HEK293 (cell line): ENCODE measurements at regions not wholly inside any gene's neighbourhood (a gene's known extent, or its start where the extent isn't known, plus 50 kb on each side); places are given as distances from the start of the nearest gene placed in this dataset.
"Not testable (repeated sequence)": the region's sequence is repeated elsewhere in the genome, so short reads cannot be mapped to it uniquely, and the experiment has no call there.

ENCODE experiments used
- CTCF ChIA-PET: fragments of 350-600 bp; formaldehyde crosslinking; extraction: SDS; loops from one replicate; lab custom pipeline; 2021; ENCODE audit warnings: antibody characterized with exemption; lab: Yijun Ruan, JAX
- POLR2A ChIA-PET: fragments of 300-600 bp; formaldehyde crosslinking; extraction: SDS; loops from one replicate; lab custom pipeline; 2020; ENCODE audit warnings: antibody characterized with exemption, inconsistent platforms; lab: Yijun Ruan, JAX
- H3K27ac ChIP-seq: fragments of 200-500 bp; sonication (Bioruptor generic); 2 replicates; pipeline ENCODE4 v1.5.1; 2014; ENCODE audit warnings: low read depth, low read length, control low read depth, inconsistent platforms; ENCODE audit errors: extremely low read depth
- H3K36me3 ChIP-seq, 2 experiments: fragments of 200-500 bp in 1 of 2; sonication (Bioruptor generic) in 1 of 2; 1 replicate in 1 of 2; 2 replicates in 1 of 2; pipeline ENCODE4 v1.5.1; 2014 to 2017; ENCODE audit warnings: inconsistent platforms in 2 of 2, low read length in 2 of 2; ENCODE audit not compliant: control insufficient read depth in 2 of 2, insufficient read depth in 1 of 2
- H3K4me1 ChIP-seq: fragments of 200-500 bp; sonication (Bioruptor generic); 2 replicates; pipeline ENCODE4 v1.5.1; 2014; ENCODE audit warnings: mild to moderate bottlenecking, low read length, inconsistent platforms; ENCODE audit not compliant: control insufficient read depth, insufficient read depth
- H3K4me3 ChIP-seq: 2 replicates; pipeline ENCODE4 v1.5.1; 2011; ENCODE audit warnings: low read depth, mild to moderate bottlenecking, control low read depth, low read length, moderate library complexity
- H3K9me3 ChIP-seq: fragments of 200-500 bp; sonication (Bioruptor generic); 2 replicates; pipeline ENCODE4 v1.5.1; 2014; ENCODE audit warnings: low read depth, low read length, inconsistent platforms; ENCODE audit not compliant: control insufficient read depth, insufficient read depth
- ATF2 ChIP-seq: fragments of 450-650 bp; formaldehyde crosslinking; IDR thresholded peaks from 2 replicates; pipeline ENCODE4 v1.5.1; 2016; ENCODE audit warnings: missing biosample characterization, missing genetic modification characterization, low read depth
- GLIS1 ChIP-seq: fragments of 450-650 bp; formaldehyde crosslinking; IDR thresholded peaks from 2 replicates; pipeline ENCODE4 v1.5.1; 2016; ENCODE audit warnings: missing biosample characterization, missing genetic modification characterization
- IKZF3 ChIP-seq: fragments of 450-650 bp; IDR thresholded peaks from 2 replicates; pipeline ENCODE4 v1.5.0; 2018; ENCODE audit warnings: missing biosample characterization, mild to moderate bottlenecking, missing genetic modification characterization, moderate library complexity
- KLF1 ChIP-seq: fragments of 450-650 bp; formaldehyde crosslinking; IDR thresholded peaks from 2 replicates; pipeline ENCODE4 v1.5.1; 2016; ENCODE audit warnings: missing biosample characterization, missing genetic modification characterization
- KLF16 ChIP-seq: fragments of 450-650 bp; formaldehyde crosslinking; IDR thresholded peaks from 2 replicates; pipeline ENCODE4 v1.5.1; 2017; ENCODE audit warnings: missing biosample characterization, missing genetic modification characterization
- RBAK ChIP-seq: fragments of 450-650 bp; formaldehyde crosslinking; IDR thresholded peaks from 2 replicates; pipeline ENCODE4 v1.5.1; 2016; ENCODE audit warnings: missing biosample characterization, missing genetic modification characterization
- SALL2 ChIP-seq: fragments of 450-650 bp; formaldehyde crosslinking; IDR thresholded peaks from 2 replicates; pipeline ENCODE4 v1.5.0; 2017; ENCODE audit warnings: missing biosample characterization, mild to moderate bottlenecking, missing genetic modification characterization, borderline replicate concordance
- YY2 ChIP-seq: fragments of 450-650 bp; formaldehyde crosslinking; IDR thresholded peaks from 2 replicates; pipeline ENCODE4 v1.5.1; 2016; ENCODE audit warnings: missing biosample characterization, missing genetic modification characterization
- ZBTB1 ChIP-seq: fragments of 450-650 bp; formaldehyde crosslinking; IDR thresholded peaks from 2 replicates; pipeline ENCODE4 v1.5.1; 2016; ENCODE audit warnings: missing biosample characterization, missing genetic modification characterization
- ZBTB10 ChIP-seq: fragments of 450-650 bp; formaldehyde crosslinking; IDR thresholded peaks from 2 replicates; pipeline ENCODE4 v1.5.1; 2016; ENCODE audit warnings: missing biosample characterization, missing genetic modification characterization
- ZBTB17 ChIP-seq: fragments of 450-650 bp; formaldehyde crosslinking; IDR thresholded peaks from 2 replicates; pipeline ENCODE4 v1.5.1; 2016; ENCODE audit warnings: missing biosample characterization, missing genetic modification characterization
- ZFP3 ChIP-seq: fragments of 450-650 bp; formaldehyde crosslinking; IDR thresholded peaks from 2 replicates; pipeline ENCODE4 v1.5.1; 2016; ENCODE audit warnings: low read depth, missing biosample characterization, missing genetic modification characterization
- ZNF2 ChIP-seq: fragments of 450-650 bp; formaldehyde crosslinking; IDR thresholded peaks from 2 replicates; pipeline ENCODE4 v1.5.1; 2016; ENCODE audit warnings: missing biosample characterization, missing genetic modification characterization
- ZNF202 ChIP-seq: fragments of 450-650 bp; formaldehyde crosslinking; IDR thresholded peaks from 2 replicates; pipeline ENCODE4 v1.5.1; 2016; ENCODE audit warnings: missing biosample characterization, missing genetic modification characterization, borderline replicate concordance
- ZNF274 ChIP-seq, 2 experiments: fragments of 200-500 bp in 1 of 2; fragments of 450-650 bp in 1 of 2; sonication (Bioruptor generic) in 1 of 2; formaldehyde crosslinking in 1 of 2; IDR thresholded peaks; 2 replicates each; pipeline versions ENCODE4 v1.5.1 to v1.6.1; 2014 to 2016; ENCODE audit warnings: borderline replicate concordance in 1 of 2, inconsistent platforms in 1 of 2, low read length in 1 of 2, missing biosample characterization in 1 of 2, missing genetic modification characterization in 1 of 2
- ZNF302 ChIP-seq: fragments of 450-650 bp; formaldehyde crosslinking; IDR thresholded peaks from 2 replicates; pipeline ENCODE4 v1.5.1; 2016; ENCODE audit warnings: missing biosample characterization, missing genetic modification characterization, low read depth
- ZNF366 ChIP-seq: fragments of 450-650 bp; formaldehyde crosslinking; conservative IDR thresholded peaks from 2 replicates; pipeline ENCODE4 v1.5.1; 2016; ENCODE audit warnings: missing biosample characterization, missing genetic modification characterization
- ZNF473 ChIP-seq: fragments of 450-650 bp; formaldehyde crosslinking; IDR thresholded peaks from 2 replicates; pipeline ENCODE4 v1.5.1; 2017; ENCODE audit warnings: missing biosample characterization, missing genetic modification characterization
- ZNF529 ChIP-seq: fragments of 450-650 bp; formaldehyde crosslinking; IDR thresholded peaks from 2 replicates; pipeline ENCODE4 v1.5.1; 2017; ENCODE audit warnings: missing genetic modification characterization, missing biosample characterization; ENCODE audit not compliant: insufficient replicate concordance
- ZNF624 ChIP-seq: fragments of 450-650 bp; formaldehyde crosslinking; IDR thresholded peaks from 2 replicates; pipeline ENCODE4 v1.5.1; 2017; ENCODE audit warnings: missing biosample characterization, missing genetic modification characterization
- ZNF626 ChIP-seq: fragments of 450-650 bp; sonication (Bioruptor Pico); formaldehyde crosslinking; IDR thresholded peaks from 2 replicates; pipeline ENCODE4 v1.5.1; 2018; ENCODE audit warnings: missing biosample characterization, missing genetic modification characterization, inconsistent platforms
- ZNF629 ChIP-seq: fragments of 450-650 bp; formaldehyde crosslinking; IDR thresholded peaks from 2 replicates; pipeline ENCODE4 v1.5.1; 2017; ENCODE audit warnings: missing biosample characterization, missing genetic modification characterization
- ZNF664 ChIP-seq: fragments of 450-650 bp; formaldehyde crosslinking; IDR thresholded peaks from 2 replicates; pipeline ENCODE4 v1.5.1; 2016; ENCODE audit warnings: missing biosample characterization, missing genetic modification characterization
- ZNF768 ChIP-seq: fragments of 450-650 bp; formaldehyde crosslinking; IDR thresholded peaks from 2 replicates; pipeline ENCODE4 v1.5.1; 2018; ENCODE audit warnings: missing biosample characterization, mild to moderate bottlenecking, missing genetic modification characterization
- ZSCAN30 ChIP-seq: fragments of 450-650 bp; IDR thresholded peaks from 2 replicates; pipeline ENCODE4 v1.5.1; 2018; ENCODE audit warnings: missing biosample characterization, mild to moderate bottlenecking, missing genetic modification characterization, moderate library complexity
- TF ChIP-seq, protein P1 (sequence below): fragments of 450-650 bp; formaldehyde crosslinking; IDR thresholded peaks from 2 replicates; pipeline ENCODE4 v1.5.1; 2016; ENCODE audit warnings: missing biosample characterization, missing genetic modification characterization, low read depth
- TF ChIP-seq, protein P2 (sequence below): fragments of 450-650 bp; formaldehyde crosslinking; IDR thresholded peaks from 2 replicates; pipeline ENCODE4 v1.5.1; 2016; ENCODE audit warnings: missing biosample characterization, missing genetic modification characterization

DNA sequence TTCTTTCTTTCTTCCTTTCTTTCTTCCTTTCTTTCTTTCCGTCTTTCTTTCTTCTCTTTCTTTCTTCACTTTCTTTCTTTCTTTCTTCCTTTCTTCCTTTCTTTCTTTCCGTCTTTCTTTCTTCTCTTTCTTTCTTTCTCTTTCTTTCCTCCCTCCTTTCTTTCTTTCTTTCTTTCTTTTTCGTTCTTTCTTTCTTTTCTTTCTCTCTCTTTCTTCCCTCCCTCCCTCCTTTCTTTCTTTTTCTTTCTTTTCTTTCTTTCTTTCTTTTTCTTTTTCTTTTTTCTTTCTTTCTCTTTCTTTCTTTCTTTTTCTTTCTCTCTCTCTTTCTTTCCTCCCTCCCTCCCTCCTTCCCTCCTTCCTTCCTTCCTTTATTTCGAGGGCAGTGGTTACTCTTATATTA lies 667.3 kb upstream of the PRMT6 start:
- H3K4me1 ChIP-seq, H3K4me3 ChIP-seq, POLR2A ChIA-PET, H3K27ac ChIP-seq, H3K36me3 ChIP-seq, CTCF ChIA-PET, H3K9me3 ChIP-seq: not testable (repeated sequence)
- TF ChIP-seq ZNF366 (tag by site-specific recombination) = peak; percentile 74

GRCh38 chr1:106393046-106393445 lies 663.4 kb upstream of the PRMT6 start:
- POLR2A ChIA-PET = no interaction called here
- H3K4me3 ChIP-seq = no peak overlapping the region
- CTCF ChIA-PET = no interaction called here
- no peaks in the 10 kb centered on the region for H3K4me1 ChIP-seq
- no peaks in the 10 kb centered on the region for H3K9me3 ChIP-seq
- no peak overlapping the region for H3K27ac ChIP-seq
- TF ChIP-seq ZNF629 (tag by site-specific recombination) (no peak), ZNF274 (IDR thresholded peaks at IDR 0.05; ENCODE audit: low read length) (no peak), ZNF274 (tag by site-specific recombination; IDR thresholded peaks at IDR 0.05; ENCODE audit: borderline replicate concordance) (no peak), KLF1 (tag by site-specific recombination) (no peak), GLIS1 (no peak), ZNF473 (tag by site-specific recombination) (no peak), YY2 (tag by site-specific recombination) (no peak), KLF16 (no peak), ZNF529 (tag by site-specific recombination) (no peak), ATF2 (tag by site-specific recombination) (no peak), ZNF202 (tag by site-specific recombination) (no peak), ZSCAN30 (no peak), ZNF664 (tag by site-specific recombination) (no peak), ZNF768 (tag by site-specific recombination) (no peak), ZNF302 (tag by site-specific recombination) (no peak), ZNF2 (no peak)
- TF ChIP-seq, protein P1, sequence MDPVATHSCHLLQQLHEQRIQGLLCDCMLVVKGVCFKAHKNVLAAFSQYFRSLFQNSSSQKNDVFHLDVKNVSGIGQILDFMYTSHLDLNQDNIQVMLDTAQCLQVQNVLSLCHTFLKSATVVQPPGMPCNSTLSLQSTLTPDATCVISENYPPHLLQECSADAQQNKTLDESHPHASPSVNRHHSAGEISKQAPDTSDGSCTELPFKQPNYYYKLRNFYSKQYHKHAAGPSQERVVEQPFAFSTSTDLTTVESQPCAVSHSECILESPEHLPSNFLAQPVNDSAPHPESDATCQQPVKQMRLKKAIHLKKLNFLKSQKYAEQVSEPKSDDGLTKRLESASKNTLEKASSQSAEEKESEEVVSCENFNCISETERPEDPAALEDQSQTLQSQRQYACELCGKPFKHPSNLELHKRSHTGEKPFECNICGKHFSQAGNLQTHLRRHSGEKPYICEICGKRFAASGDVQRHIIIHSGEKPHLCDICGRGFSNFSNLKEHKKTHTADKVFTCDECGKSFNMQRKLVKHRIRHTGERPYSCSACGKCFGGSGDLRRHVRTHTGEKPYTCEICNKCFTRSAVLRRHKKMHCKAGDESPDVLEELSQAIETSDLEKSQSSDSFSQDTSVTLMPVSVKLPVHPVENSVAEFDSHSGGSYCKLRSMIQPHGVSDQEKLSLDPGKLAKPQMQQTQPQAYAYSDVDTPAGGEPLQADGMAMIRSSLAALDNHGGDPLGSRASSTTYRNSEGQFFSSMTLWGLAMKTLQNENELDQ (tag by site-specific recombination) = no peak
- no peaks in the 10 kb centered on the region for H3K36me3 ChIP-seq

DNA sequence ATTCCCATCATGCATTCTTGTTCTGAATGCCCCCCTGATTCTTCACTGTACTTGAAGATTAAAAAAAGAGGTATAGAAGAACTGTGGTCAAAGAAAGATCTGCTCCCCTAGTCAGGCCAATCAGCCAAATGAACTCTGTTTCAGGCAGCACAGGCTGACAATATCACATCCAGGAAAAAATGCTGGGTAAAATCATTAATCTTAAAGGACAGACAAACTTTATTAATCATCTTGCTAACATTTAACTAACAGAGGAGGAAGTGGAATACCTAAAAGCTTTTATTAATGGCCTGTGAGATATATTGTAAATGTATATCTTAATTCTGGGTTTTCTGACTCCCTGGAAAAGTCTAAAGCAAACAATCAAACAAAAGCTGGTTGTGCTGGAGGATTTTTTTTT lies 660.5 kb upstream of the PRMT6 start:
- Histone ChIP-seq H3K9me3 (no peaks in the 10 kb centered on the region), H3K4me3 (no peak overlapping the region), H3K36me3 (no peaks in the 10 kb centered on the region), H3K4me1 (no peaks in the 10 kb centered on the region), H3K27ac (no peak overlapping the region)
- ChIA-PET CTCF (no interaction called here), POLR2A (no interaction called here)
- TF ChIP-seq SALL2 (tag by site-specific recombination) (no peak), IKZF3 (tag by site-specific recombination) (no peak), ZBTB10 (no peak), ZNF626 (tag by site-specific recombination) (no peak), RBAK (no peak), ZFP3 (tag by site-specific recombination) (no peak), ZBTB17 (no peak), ZNF664 (tag by site-specific recombination) (no peak), ZNF624 (no peak), ZBTB1 (tag by site-specific recombination) (no peak)
- TF ChIP-seq, protein P2, sequence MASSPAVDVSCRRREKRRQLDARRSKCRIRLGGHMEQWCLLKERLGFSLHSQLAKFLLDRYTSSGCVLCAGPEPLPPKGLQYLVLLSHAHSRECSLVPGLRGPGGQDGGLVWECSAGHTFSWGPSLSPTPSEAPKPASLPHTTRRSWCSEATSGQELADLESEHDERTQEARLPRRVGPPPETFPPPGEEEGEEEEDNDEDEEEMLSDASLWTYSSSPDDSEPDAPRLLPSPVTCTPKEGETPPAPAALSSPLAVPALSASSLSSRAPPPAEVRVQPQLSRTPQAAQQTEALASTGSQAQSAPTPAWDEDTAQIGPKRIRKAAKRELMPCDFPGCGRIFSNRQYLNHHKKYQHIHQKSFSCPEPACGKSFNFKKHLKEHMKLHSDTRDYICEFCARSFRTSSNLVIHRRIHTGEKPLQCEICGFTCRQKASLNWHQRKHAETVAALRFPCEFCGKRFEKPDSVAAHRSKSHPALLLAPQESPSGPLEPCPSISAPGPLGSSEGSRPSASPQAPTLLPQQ = no peak
